Pancreas (tissue), 10 donors: ENCODE measurements at regions not wholly inside any gene's neighbourhood (a gene's known extent, or its start where the extent isn't known, plus 50 kb on each side); places are given as distances from the start of the nearest gene placed in this dataset.

Experiments
- ATAC-seq, 4 donors: fragments of 200-7000 bp; cut with Tn5 transposase; one replicate each; pipeline versions ENCODE4 v1.8.0 to v1.9.1; 2020; ENCODE audit warnings: mild to moderate bottlenecking in 4 of 4, moderate library complexity in 4 of 4
- DNase-seq, 6 donors: peaks; one replicate each; pipeline ENCODE4 v3.0.0-alpha.2; 2020
- FAIRE-seq: peaks from 2 replicates; lab custom pipeline; 2012; peaks lifted over from hg19 to GRCh38; lab: Jason Lieb, UNC
- H3K27ac ChIP-seq, 4 donors: fragments of 200-600 bp; sonication (generic); 1 replicate in 3 of 4; 2 replicates in 1 of 4; pipeline versions ENCODE4 v1.5.0 to v1.8.0; 2020
- H3K27me3 ChIP-seq, 4 donors: fragments of 200-600 bp; one replicate each; pipeline ENCODE4 v1.8.0; 2021
- H3K36me3 ChIP-seq, 3 donors: fragments of 200-600 bp; sonication (generic) in 1 of 3; one replicate each; pipeline versions ENCODE4 v1.5.0 to v1.8.0; 2020 to 2021
- H3K4me1 ChIP-seq, 3 donors: fragments of 200-600 bp; one replicate each; pipeline ENCODE4 v1.8.0; 2021
- H3K4me3 ChIP-seq, 4 donors: fragments of 200-600 bp; sonication (generic) in 2 of 4; one replicate each; pipeline versions ENCODE4 v1.5.0 to v1.8.0; 2020 to 2021
- H3K9me3 ChIP-seq, 4 donors: fragments of 200-600 bp; one replicate each; pipeline ENCODE4 v1.8.0; 2021
- CTCF ChIP-seq, 4 donors: fragments of 200-600 bp; sonication (generic) in 3 of 4; IDR thresholded peaks; one replicate each; pipeline versions ENCODE4 v1.5.0 to v1.8.0; 2021; ENCODE audit warnings: antibody characterized with exemption in 4 of 4
- WGBS, 2 donors: extraction: QIAGEN DNeasy Blood & Tissue Kit; methylation state at CpG; one replicate each; pipeline ENCODE4 v1.1.7; 2013; 5-methylcytosine and 5-hydroxymethylcytosine counted together
- intact Hi-C, 3 donors: fragments of 100-400 bp; cut with DNase I; formaldehyde crosslinking; loops; one replicate each; pipeline versions ENCODE4 v1.11.1 to v1.14.2; 2022
- donor health status: healthy with polysubstance abuse.
- donor health status: DM: no; HTN: no; CAD: no; lungs with moderate emphysema.
- donor health status: DM: no; HTN: no; CAD: no.
- donor health status: control.
- donor health status: control.
- donor health status: Bipolar disorder and iron deficiency.
- donor health status: DM: yes; HTN: yes; CAD: no.
- donor health status: DM: no; HTN: no; CAD: no.
- donor health status: DM: no; HTN: no; CAD: no.
- donor health status: DM: yes; HTN: yes; CAD: no.

GRCh38 chr9:75230469-75230868 lies 142.2 kb downstream of the OSTF1 start:
- peak overlapping the region; percentile 42 to 84 (median 58) for H3K27ac ChIP-seq
- H3K27me3 ChIP-seq, result no peaks in the 10 kb centered on the region
- no peak for TF ChIP-seq CTCF (IDR thresholded peaks at IDR 0.05)
- no peak for FAIRE-seq
- intact Hi-C loops, result no loop called here
- H3K36me3 ChIP-seq, result no peaks in the 10 kb centered on the region
- 16 to 26% methylated on average over 3 of the region's 3 CpGs for WGBS, 2 donors
- H3K4me1 ChIP-seq, result peaks cover 5 to 11% (median 9%) of the 10 kb centered on the region in 3 donors
- DNase-seq, result no peak
- peak; percentile 10 to 28 (median 16) for ATAC-seq
- no peaks in the 10 kb centered on the region for H3K9me3 ChIP-seq
- no peak overlapping the region for H3K4me3 ChIP-seq

- intact Hi-C loops, result no loop called here
- DNase-seq (no peak), FAIRE-seq (no peak), ATAC-seq (no peak)
- Histone ChIP-seq H3K9me3 (no peaks in the 10 kb centered on the region), H3K4me1 (peaks cover 5 to 11% (median 9%) of the 10 kb centered on the region in 3 donors), H3K4me3 (no peak overlapping the region), H3K36me3 (no peaks in the 10 kb centered on the region), H3K27me3 (no peaks in the 10 kb centered on the region), H3K27ac (no peak overlapping the region)
- TF ChIP-seq CTCF (IDR thresholded peaks at IDR 0.05), result no peak
- 91 to 93% methylated on average over 2 of the region's 2 CpGs for WGBS, 2 donors
These were observed 142.9 kb downstream of the OSTF1 start for GRCh38 chr9:75231167-75231566.

GRCh38 chr9:75233011-75233410 lies 144.7 kb downstream of the OSTF1 start:
- Histone ChIP-seq H3K27me3 (no peaks in the 10 kb centered on the region), H3K36me3 (no peaks in the 10 kb centered on the region), H3K4me3 (no peak overlapping the region), H3K27ac (no peak overlapping the region), H3K4me1 (peaks cover 5 to 11% (median 9%) of the 10 kb centered on the region in 3 donors), H3K9me3 (no peaks in the 10 kb centered on the region)
- intact Hi-C loops, result no loop called here
- DNase-seq, result no peak
- FAIRE-seq, result no peak
- no peak for ATAC-seq
- TF ChIP-seq CTCF (IDR thresholded peaks at IDR 0.05), result no peak
- WGBS, 2 donors, result 77 to 79% methylated on average over 5 of the region's 5 CpGs

- Histone ChIP-seq H3K4me1 (peaks cover 0 to 3% (median 0%) of the 10 kb centered on the region in 3 donors), H3K27ac (no peak overlapping the region), H3K36me3 (no peaks in the 10 kb centered on the region), H3K27me3 (no peaks in the 10 kb centered on the region), H3K9me3 (no peaks in the 10 kb centered on the region), H3K4me3 (no peak overlapping the region)
- intact Hi-C loops, result no loop called here
- peak in 1 of 6 donors; percentile 25 for DNase-seq
- 89 to 91% methylated on average over 2 of the region's 2 CpGs for WGBS, 2 donors
- no peak for FAIRE-seq
- no peak for TF ChIP-seq CTCF (IDR thresholded peaks at IDR 0.05)
- ATAC-seq, result peak in 2 of 4 donors; percentile 35 to 43
These were observed 147.3 kb downstream of the OSTF1 start for GRCh38 chr9:75235632-75236031.

- H3K9me3 ChIP-seq, result no peaks in the 10 kb centered on the region
- FAIRE-seq (no peak), DNase-seq (peak in 5 of 6 donors; percentile 37 to 69 (median 58)), ATAC-seq (peak; percentile 87 to 98 (median 96))
- TF ChIP-seq CTCF (IDR thresholded peaks at IDR 0.05), result peak; percentile 55 to 64 (median 60)
- H3K4me1 ChIP-seq, result no peaks in the 10 kb centered on the region
- H3K36me3 ChIP-seq, result no peaks in the 10 kb centered on the region
- 31 to 41% methylated on average over 11 of the region's 11 CpGs for WGBS, 2 donors
- H3K27ac ChIP-seq, result no peak overlapping the region
- no peaks in the 10 kb centered on the region for H3K27me3 ChIP-seq
- no peak overlapping the region for H3K4me3 ChIP-seq
- intact Hi-C loops, result no loop called here
These were observed 150.1 kb downstream of the OSTF1 start for GRCh38 chr9:75238311-75238976.
